ENCODE measurements at regions not wholly inside any gene's neighbourhood (a gene's known extent, or its start where the extent isn't known, plus 50 kb on each side); places are given as distances from the start of the nearest gene placed in this dataset.

DNA sequence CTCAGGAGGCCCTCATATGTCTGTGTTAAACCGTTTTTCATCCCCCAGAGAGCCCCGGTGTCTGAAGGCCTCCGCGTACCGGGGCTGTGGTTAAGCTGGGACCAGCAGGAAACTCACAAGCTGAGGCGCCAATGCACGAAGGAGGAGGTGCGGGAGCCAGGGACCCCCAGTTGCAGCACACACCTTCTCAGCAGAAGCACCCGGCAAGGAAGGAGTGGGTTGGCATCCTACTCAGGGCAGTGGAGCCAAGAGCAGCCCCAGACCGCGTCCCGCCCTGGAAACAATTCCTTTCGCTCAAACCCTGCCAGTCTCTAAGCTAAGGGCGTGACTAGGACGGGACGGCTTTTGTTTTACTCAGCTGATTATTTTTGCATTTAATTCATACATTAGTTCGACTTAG is 726.9 kb downstream of the BRD1 start:
- no peak for DNase-seq (ENCODE audit: low read depth)
- TF ChIP-seq, protein P1, sequence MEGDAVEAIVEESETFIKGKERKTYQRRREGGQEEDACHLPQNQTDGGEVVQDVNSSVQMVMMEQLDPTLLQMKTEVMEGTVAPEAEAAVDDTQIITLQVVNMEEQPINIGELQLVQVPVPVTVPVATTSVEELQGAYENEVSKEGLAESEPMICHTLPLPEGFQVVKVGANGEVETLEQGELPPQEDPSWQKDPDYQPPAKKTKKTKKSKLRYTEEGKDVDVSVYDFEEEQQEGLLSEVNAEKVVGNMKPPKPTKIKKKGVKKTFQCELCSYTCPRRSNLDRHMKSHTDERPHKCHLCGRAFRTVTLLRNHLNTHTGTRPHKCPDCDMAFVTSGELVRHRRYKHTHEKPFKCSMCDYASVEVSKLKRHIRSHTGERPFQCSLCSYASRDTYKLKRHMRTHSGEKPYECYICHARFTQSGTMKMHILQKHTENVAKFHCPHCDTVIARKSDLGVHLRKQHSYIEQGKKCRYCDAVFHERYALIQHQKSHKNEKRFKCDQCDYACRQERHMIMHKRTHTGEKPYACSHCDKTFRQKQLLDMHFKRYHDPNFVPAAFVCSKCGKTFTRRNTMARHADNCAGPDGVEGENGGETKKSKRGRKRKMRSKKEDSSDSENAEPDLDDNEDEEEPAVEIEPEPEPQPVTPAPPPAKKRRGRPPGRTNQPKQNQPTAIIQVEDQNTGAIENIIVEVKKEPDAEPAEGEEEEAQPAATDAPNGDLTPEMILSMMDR (conservative IDR thresholded peaks at IDR 0.05; ENCODE audit: low read depth, low read length) = no peak

DNA sequence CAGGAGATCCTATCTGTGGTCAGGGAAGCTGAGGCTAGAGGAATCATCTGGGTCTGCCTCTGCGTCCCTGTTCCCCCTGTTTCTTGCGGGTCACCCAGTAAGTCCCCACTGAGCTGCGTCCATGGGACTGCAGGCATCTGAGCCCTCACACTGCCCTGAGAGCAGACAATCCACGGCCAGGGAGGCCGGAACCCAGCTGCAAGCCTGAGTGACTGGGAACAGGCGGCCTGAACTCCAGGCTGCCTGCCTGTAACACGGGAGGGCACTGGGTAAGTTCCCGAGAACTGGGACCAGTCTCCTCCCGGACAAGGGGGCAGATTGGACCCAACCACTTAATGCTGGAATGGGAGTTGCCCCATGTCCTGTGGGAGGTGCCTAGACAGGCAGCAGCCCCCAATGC is 727.4 kb downstream of the BRD1 start:
- TF ChIP-seq, protein P1 (conservative IDR thresholded peaks at IDR 0.05; ENCODE audit: low read depth, low read length) = no peak
- H3K4me3 ChIP-seq (ENCODE audit: low read depth, low read length) = no peak overlapping the region
- DNase-seq (ENCODE audit: low read depth) = no peak

More for the DNA sequence above, 726.9 kb downstream of the BRD1 start:
- no peak overlapping the region for H3K4me3 ChIP-seq (ENCODE audit: low read depth, low read length)

DNA sequence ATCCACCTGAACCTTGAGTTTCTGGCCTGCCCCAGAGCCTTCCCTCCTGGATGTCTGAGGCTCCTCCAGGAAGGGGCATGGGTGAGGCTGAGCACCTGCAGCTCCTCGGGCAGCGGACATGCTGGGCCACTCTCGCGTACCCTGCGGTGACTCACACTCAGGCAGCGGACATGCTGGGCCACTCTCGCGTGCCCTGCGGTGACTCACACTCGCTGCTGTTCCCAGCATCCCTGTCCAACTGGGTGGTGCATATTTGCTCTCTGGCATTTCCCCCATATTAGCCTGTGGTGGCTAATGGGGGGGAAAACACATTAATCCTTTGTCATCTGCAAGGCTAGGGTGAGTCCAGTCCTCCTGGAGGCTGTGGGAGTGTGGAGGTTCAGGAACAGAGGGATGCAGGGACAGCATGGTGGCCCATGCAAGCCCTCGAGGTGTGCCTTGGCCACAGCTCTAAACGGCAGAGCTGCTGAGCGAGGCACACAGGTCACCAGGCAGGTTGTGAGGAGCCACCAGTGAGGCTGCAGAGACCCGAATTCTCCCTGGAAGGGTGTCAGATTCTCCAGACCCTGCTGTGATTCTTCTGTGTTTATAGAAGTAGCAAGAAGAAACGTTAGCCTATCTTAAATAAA is 728.1 kb downstream of the BRD1 start:
- no peak for DNase-seq (ENCODE audit: low read depth)
- TF ChIP-seq, protein P1 (conservative IDR thresholded peaks at IDR 0.05; ENCODE audit: low read depth, low read length) = no peak
- H3K4me3 ChIP-seq (ENCODE audit: low read depth, low read length) = no peak overlapping the region

DNA sequence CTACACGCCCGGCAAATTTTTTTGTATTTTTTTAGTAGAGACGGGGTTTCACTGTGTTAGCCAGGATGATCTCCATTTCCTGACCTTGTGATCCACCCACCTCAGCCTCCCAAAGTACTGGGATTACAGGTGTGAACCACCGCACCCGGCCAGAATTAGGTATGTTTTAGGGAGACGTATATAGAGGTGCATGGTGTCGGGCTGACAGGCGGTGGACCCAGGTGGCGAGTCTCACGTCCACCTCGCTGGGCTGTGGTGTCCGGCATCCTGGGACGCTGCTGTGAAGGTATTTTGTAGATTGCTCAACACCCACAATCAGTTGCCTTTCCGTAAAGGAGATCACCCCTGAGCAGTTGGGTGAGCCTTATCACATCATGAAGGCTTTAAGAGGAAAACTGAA is 728.6 kb downstream of the BRD1 start:
- TF ChIP-seq, protein P1 (conservative IDR thresholded peaks at IDR 0.05; ENCODE audit: low read depth, low read length) = no peak
- no peak overlapping the region for H3K4me3 ChIP-seq (ENCODE audit: low read depth, low read length)
- DNase-seq (ENCODE audit: low read depth) = no peak

DNA sequence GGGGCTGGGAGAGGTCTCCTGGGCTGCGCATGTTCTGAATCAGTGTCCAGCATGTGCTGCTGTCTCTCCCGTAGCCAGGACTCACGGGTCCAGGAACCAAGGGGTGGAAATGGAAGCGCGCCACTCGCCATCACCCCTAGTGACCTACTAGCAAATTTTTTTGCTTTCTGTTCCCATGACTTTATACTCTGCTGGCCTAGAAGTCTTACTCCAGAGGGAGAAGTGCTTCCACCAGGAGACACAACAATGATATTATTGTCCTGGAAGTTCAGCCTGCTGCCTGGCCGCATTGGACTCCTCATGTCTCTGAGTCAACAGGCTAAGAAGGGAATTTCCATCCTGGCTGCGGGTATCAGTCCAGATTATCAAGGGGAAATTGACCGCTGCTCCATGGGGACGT is 729.7 kb downstream of the BRD1 start:
- DNase-seq (ENCODE audit: low read depth) = no peak
- no peak overlapping the region for H3K4me3 ChIP-seq (ENCODE audit: low read depth, low read length)
- TF ChIP-seq, protein P1 (conservative IDR thresholded peaks at IDR 0.05; ENCODE audit: low read depth, low read length) = no peak

DNA sequence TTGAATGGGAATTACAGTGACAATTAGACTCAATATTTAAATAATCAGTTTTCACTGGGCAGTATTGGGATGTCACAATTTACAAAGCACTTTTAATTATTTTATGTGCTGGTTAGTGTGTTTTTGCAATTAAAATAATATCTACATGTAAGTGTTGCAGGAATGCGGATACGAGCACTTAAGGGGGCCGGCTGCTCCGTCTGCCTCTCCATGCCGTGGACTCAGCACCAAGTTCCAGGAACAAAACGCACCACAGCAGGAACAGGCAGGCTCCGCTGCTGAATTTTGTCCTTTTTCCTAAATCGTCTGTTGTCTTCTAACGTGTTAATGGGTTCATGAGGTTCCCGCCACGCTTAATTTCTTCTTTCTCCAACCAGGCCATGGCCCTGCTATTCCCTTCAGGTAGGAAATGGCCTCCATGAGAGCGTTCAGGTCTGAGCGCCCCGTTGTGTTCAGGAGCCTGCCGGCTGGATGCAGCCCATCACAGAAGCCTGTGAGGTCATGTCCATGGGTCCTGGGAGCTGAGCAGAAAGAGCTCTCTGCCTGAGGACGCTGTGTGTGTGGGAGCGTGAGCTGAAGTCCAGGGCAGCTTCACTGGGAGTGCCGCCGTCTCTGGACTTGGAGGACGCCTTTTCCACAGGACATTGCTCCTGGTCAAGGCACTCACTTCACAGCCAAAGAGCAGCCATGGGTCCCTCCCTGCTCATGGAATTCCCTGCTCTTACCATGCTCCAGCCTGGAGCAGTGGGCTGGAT is 730.3 kb downstream of the BRD1 start:
- no peak overlapping the region for H3K4me3 ChIP-seq (ENCODE audit: low read depth, low read length)
- TF ChIP-seq, protein P1 (conservative IDR thresholded peaks at IDR 0.05; ENCODE audit: low read depth, low read length) = no peak
- DNase-seq (ENCODE audit: low read depth) = no peak

DNA sequence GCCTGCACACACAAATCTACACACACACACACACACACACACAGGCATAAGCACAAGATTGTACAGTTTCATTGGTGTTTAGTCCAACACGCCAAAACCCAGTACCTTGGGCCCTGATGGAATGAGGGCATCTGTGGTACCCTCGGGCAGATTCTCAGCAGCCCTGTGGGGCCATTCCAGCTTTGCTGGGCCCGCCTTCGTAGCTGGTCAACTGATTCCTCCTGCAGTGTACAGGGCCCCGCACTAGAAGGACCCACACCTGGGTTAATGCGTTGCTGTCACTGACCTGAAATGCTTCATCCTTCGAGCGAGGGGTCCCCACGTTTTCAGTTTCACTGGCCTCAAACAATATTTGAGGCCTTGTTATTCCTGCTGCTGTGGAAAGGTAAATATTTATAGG is 731.2 kb downstream of the BRD1 start:
- no peak overlapping the region for H3K4me3 ChIP-seq (ENCODE audit: low read depth, low read length)
- DNase-seq (ENCODE audit: low read depth) = no peak
- TF ChIP-seq, protein P1 (conservative IDR thresholded peaks at IDR 0.05; ENCODE audit: low read depth, low read length) = no peak
